IPS-20b (cell line): ENCODE measurements at regions not wholly inside any gene's neighbourhood (a gene's known extent, or its start where the extent isn't known, plus 50 kb on each side); places are given as distances from the start of the nearest gene placed in this dataset.

Experiments used
- H3K27ac ChIP-seq: one replicate; pipeline ENCODE4 v1.5.1; 2013; ENCODE audit warnings: low read length
- H3K27me3 ChIP-seq: 2 replicates; pipeline ENCODE4 v1.6.1; 2013; ENCODE audit warnings: mild to moderate bottlenecking, low read length, inconsistent platforms; ENCODE audit not compliant: insufficient read depth
- H3K36me3 ChIP-seq: 2 replicates; pipeline ENCODE4 v1.6.1; 2013; ENCODE audit warnings: low read depth, mild to moderate bottlenecking, inconsistent platforms, low read length, moderate library complexity; ENCODE audit not compliant: insufficient read depth
- H3K4me1 ChIP-seq: 2 replicates; pipeline ENCODE4 v1.6.1; 2013; ENCODE audit warnings: mild to moderate bottlenecking, control low read depth, inconsistent platforms, low read length, moderate library complexity; ENCODE audit not compliant: insufficient read depth
- H3K4me3 ChIP-seq: 2 replicates; pipeline ENCODE4 v1.5.1; 2013; ENCODE audit warnings: mild to moderate bottlenecking, low read length, inconsistent platforms
- H3K9ac ChIP-seq: 2 replicates; pipeline ENCODE4 v1.6.1; 2013; ENCODE audit warnings: low read depth, mild to moderate bottlenecking, inconsistent platforms, low read length, moderate library complexity
- H3K9me3 ChIP-seq: 2 replicates; pipeline ENCODE4 v1.6.1; 2013; ENCODE audit warnings: mild to moderate bottlenecking, low read depth, low read length, inconsistent platforms; ENCODE audit not compliant: insufficient read depth

- no peaks in the 10 kb centered on the region for H3K4me1 ChIP-seq
Observed at GRCh38 chr1:13878021-13878420, 178.0 kb downstream of the PRDM2 start.

DNA sequence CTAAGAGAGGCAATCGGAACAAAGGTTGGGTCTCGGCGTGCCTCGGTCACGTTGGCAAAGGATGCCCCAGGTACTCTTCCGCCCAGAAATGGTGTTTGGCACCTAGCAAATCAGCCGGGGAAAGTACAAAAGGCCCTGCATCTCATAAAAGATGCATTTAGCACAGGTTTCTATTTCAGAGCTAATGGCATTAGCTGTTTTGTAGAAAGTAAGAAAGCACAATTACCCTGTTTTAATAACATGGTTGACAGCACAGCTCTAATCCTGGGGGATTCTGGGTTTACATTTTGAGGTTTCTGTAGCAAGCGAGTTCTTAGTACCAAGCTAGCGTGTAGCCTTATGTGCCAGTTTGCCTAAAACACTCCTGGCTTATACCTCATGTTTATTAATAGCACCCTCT is 178.5 kb downstream of the PRDM2 start:
- no peaks in the 10 kb centered on the region for H3K36me3 ChIP-seq
- no peak overlapping the region for H3K27ac ChIP-seq
- H3K4me3 ChIP-seq = no peak overlapping the region
- H3K4me1 ChIP-seq = no peaks in the 10 kb centered on the region
- H3K9ac ChIP-seq = no peak overlapping the region
- H3K9me3 ChIP-seq = no peaks in the 10 kb centered on the region
- H3K27me3 ChIP-seq = peaks cover 5% of the 10 kb centered on the region; the same call in 1 of the 2 replicates

More at GRCh38 chr1:13878021-13878420, 178.0 kb downstream of the PRDM2 start:
- Histone ChIP-seq H3K27ac (no peak overlapping the region), H3K27me3 (peaks cover 9% of the 10 kb centered on the region; the same call in 1 of the 2 replicates), H3K9me3 (no peaks in the 10 kb centered on the region), H3K36me3 (no peaks in the 10 kb centered on the region), H3K9ac (no peak overlapping the region), H3K4me3 (no peak overlapping the region)

DNA sequence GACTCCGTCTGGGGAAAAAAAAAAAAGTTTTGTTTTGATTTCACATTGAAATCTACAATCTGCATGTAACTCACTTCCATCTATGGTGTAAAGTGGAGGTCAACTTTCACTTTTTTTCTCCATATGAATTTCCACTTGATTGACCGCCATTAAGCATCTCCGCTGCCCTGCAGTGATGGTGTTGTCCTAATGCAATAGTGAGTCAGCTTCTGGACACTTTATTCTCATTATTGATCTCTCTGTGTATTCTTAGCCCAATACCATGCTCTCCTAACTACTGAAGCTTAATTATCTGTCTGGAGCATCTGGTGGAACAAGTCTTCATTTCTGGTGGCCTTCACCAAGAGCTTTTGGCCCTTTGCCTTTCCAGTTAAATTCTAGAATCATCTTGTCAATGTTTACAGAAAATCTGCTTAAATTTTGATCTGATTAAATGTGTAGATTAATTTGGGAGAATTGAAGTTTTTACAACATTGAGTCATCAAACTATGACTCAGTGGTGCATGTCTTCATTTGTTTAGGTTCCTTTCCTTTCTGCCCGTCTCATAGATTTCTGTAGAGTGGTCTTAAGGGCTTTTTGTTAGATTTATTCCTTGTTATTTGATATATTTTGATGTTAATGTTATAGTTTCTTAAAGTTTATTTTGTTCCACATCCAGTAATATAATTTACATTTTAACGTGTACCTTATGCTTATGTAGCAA is 181.5 kb downstream of the PRDM2 start:
- Histone ChIP-seq H3K36me3 (no peaks in the 10 kb centered on the region), H3K9me3 (no peaks in the 10 kb centered on the region), H3K27ac (no peak overlapping the region), H3K4me3 (no peak overlapping the region), H3K4me1 (no peaks in the 10 kb centered on the region), H3K9ac (no peak overlapping the region), H3K27me3 (peaks cover 29% of the 10 kb centered on the region)

GRCh38 chr1:13888351-13888986 is 188.5 kb downstream of the PRDM2 start:
- Histone ChIP-seq H3K27me3 (peaks cover 92% of the 10 kb centered on the region), H3K9ac (no peak overlapping the region), H3K27ac (no peak overlapping the region), H3K4me3 (no peak overlapping the region), H3K9me3 (no peaks in the 10 kb centered on the region), H3K4me1 (0 out of 2 replicates have a peak, but pooled peaks cover 4% of the 10 kb centered on the region), H3K36me3 (no peaks in the 10 kb centered on the region)

GRCh38 chr1:13889495-13889894 is 189.5 kb downstream of the PRDM2 start:
- Histone ChIP-seq H3K9me3 (no peaks in the 10 kb centered on the region), H3K9ac (no peak overlapping the region), H3K27me3 (peaks cover 94% of the 10 kb centered on the region), H3K36me3 (no peaks in the 10 kb centered on the region), H3K4me1 (0 out of 2 replicates have a peak, but pooled peaks cover 7% of the 10 kb centered on the region), H3K4me3 (no peak overlapping the region), H3K27ac (no peak overlapping the region)

GRCh38 chr1:13890766-13891165 is 190.8 kb downstream of the PRDM2 start:
- Histone ChIP-seq H3K9ac (no peak overlapping the region), H3K27me3 (peaks cover 97% of the 10 kb centered on the region), H3K36me3 (no peaks in the 10 kb centered on the region), H3K27ac (no peak overlapping the region), H3K4me3 (no peak overlapping the region), H3K9me3 (no peaks in the 10 kb centered on the region), H3K4me1 (0 out of 2 replicates have a peak, but pooled peaks cover 7% of the 10 kb centered on the region)

DNA sequence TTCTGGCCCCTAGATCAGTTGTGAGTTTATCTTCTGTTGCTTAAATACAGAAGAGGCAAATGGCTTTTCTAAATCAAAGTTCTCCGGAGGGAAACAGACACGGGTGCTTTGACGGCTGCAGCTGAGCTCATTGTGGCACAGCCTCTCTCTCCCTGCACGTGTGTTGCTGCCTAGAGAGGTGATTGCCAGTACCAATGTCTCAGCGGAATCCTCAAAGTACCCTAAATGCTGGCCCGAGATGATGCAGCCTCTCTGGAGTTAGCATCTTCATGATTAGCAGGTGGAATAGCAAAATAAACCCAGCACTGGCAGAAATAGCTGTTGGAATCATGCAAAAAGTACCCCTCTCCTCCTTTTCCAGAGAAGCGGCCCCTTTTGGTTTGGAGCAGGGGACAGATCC is 192.2 kb downstream of the PRDM2 start:
- H3K27ac ChIP-seq = no peak overlapping the region
- H3K9me3 ChIP-seq = no peaks in the 10 kb centered on the region
- H3K27me3 ChIP-seq = peaks cover 100% of the 10 kb centered on the region
- H3K4me1 ChIP-seq = 0 out of 2 replicates have a peak, but pooled peaks cover 7% of the 10 kb centered on the region
- H3K36me3 ChIP-seq = no peaks in the 10 kb centered on the region
- H3K9ac ChIP-seq = no peak overlapping the region
- peak overlapping the region; percentile 72 for H3K4me3 ChIP-seq

GRCh38 chr1:13892671-13893325 is 192.8 kb downstream of the PRDM2 start:
- Histone ChIP-seq H3K4me1 (0 out of 2 replicates have a peak, but pooled peaks cover 7% of the 10 kb centered on the region), H3K9ac (no peak overlapping the region), H3K36me3 (no peaks in the 10 kb centered on the region), H3K27ac (no peak overlapping the region), H3K4me3 (peak overlapping the region; percentile 72), H3K27me3 (peaks cover 100% of the 10 kb centered on the region), H3K9me3 (no peaks in the 10 kb centered on the region)

GRCh38 chr1:13893409-13893821 is 193.4 kb downstream of the PRDM2 start:
- peaks cover 100% of the 10 kb centered on the region for H3K27me3 ChIP-seq
- no peak overlapping the region for H3K27ac ChIP-seq

DNA sequence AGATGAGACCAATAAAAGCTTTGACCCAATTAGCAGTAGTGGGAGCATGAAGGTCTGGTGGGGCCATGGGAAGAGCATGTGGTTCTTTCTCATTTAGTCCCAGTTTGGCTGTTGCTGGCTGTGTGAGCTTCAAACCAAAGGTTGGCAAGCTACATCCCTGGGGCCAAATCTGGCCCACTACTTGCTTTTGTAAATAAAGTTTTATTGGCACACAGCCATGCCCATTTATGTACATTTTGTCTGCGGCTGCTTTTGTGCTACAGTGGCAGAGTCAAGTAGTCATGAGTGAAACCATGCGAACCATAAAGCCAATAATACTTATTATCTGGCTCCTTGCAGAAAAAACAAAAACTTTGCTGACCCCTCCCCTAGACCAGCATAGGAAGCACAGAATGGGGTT is 196.9 kb downstream of the PRDM2 start:
- Histone ChIP-seq H3K36me3 (no peaks in the 10 kb centered on the region), H3K27me3 (peaks cover 73% of the 10 kb centered on the region), H3K4me3 (no peak overlapping the region), H3K9me3 (no peaks in the 10 kb centered on the region), H3K4me1 (0 out of 2 replicates have a peak, but pooled peaks cover 7% of the 10 kb centered on the region), H3K9ac (no peak overlapping the region), H3K27ac (no peak overlapping the region)

More at GRCh38 chr1:13893409-13893821, 193.4 kb downstream of the PRDM2 start:
- Histone ChIP-seq H3K4me1 (0 out of 2 replicates have a peak, but pooled peaks cover 7% of the 10 kb centered on the region), H3K4me3 (peak overlapping the region; percentile 72), H3K9me3 (no peaks in the 10 kb centered on the region), H3K9ac (no peak overlapping the region), H3K36me3 (no peaks in the 10 kb centered on the region)

- Histone ChIP-seq H3K9me3 (no peaks in the 10 kb centered on the region), H3K27me3 (peaks cover 63% of the 10 kb centered on the region), H3K27ac (no peak overlapping the region), H3K36me3 (no peaks in the 10 kb centered on the region), H3K4me3 (no peak overlapping the region), H3K4me1 (0 out of 2 replicates have a peak, but pooled peaks cover 4% of the 10 kb centered on the region), H3K9ac (no peak overlapping the region)
Observed at GRCh38 chr1:13898406-13898805, 198.4 kb downstream of the PRDM2 start.
